Fibroblast of villous mesenchyme (primary cell): ENCODE measurements at regions not wholly inside any gene's neighbourhood (a gene's known extent, or its start where the extent isn't known, plus 50 kb on each side); places are given as distances from the start of the nearest gene placed in this dataset.

Experiments used
- DNase-seq: peaks from one replicate; pipeline ENCODE4 v3.0.0-alpha.2; 2010; ENCODE audit warnings: low read depth
- H3K4me3 ChIP-seq: 2 replicates; pipeline ENCODE4 v1.5.1; 2011; ENCODE audit warnings: low read depth, mild to moderate bottlenecking, low read length
- TF ChIP-seq, protein P1 (sequence below): IDR thresholded peaks from 2 replicates; pipeline ENCODE4 v1.5.1; 2012; ENCODE audit warnings: low read depth, mild to moderate bottlenecking, low read length; ENCODE audit not compliant: insufficient read depth

DNA sequence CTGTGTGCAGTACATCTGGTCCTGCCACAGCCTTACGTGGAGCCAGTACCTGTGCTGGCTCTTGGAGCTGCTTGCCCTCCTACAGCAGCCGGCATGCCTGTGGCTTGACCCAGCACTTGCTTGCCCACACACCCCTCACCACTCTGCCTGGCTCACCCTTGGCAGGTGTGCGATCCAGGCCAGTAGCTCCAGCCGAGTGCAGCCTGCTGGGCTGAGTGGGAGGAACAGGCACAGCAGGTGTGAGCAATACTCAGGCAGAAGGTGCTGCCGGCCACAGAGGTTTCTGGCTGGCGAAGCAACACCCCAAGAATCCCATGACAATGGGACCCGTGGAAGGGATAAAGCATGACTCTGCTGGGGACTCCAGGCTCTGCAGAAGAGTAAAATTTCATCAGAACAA lies 173.5 kb upstream of the ADCY1 start:
- H3K4me3 ChIP-seq, result no peak overlapping the region
- TF ChIP-seq, protein P1, sequence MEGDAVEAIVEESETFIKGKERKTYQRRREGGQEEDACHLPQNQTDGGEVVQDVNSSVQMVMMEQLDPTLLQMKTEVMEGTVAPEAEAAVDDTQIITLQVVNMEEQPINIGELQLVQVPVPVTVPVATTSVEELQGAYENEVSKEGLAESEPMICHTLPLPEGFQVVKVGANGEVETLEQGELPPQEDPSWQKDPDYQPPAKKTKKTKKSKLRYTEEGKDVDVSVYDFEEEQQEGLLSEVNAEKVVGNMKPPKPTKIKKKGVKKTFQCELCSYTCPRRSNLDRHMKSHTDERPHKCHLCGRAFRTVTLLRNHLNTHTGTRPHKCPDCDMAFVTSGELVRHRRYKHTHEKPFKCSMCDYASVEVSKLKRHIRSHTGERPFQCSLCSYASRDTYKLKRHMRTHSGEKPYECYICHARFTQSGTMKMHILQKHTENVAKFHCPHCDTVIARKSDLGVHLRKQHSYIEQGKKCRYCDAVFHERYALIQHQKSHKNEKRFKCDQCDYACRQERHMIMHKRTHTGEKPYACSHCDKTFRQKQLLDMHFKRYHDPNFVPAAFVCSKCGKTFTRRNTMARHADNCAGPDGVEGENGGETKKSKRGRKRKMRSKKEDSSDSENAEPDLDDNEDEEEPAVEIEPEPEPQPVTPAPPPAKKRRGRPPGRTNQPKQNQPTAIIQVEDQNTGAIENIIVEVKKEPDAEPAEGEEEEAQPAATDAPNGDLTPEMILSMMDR, result no peak
- DNase-seq, result no peak

DNA sequence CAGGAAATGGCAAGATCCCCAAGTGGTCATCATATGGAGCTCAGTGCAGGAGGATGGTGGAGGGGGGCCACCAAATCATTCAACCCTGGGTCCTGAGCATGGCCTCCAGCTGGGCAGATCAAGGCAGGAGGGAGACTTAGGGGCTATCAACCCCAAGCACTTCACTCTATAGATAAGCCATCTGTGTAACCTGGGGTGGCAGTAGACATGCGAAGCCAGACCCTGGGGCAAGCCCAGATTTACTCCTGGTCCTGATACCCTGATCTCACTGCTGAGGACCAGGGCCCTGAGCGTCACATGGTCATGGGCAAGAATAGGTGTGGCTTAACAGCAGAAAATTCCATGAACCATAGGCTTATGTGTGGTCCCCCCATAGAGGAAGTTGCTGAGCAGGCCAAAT lies 173.0 kb upstream of the ADCY1 start:
- no peak overlapping the region for H3K4me3 ChIP-seq
- no peak for DNase-seq
- TF ChIP-seq, protein P1, result no peak

DNA sequence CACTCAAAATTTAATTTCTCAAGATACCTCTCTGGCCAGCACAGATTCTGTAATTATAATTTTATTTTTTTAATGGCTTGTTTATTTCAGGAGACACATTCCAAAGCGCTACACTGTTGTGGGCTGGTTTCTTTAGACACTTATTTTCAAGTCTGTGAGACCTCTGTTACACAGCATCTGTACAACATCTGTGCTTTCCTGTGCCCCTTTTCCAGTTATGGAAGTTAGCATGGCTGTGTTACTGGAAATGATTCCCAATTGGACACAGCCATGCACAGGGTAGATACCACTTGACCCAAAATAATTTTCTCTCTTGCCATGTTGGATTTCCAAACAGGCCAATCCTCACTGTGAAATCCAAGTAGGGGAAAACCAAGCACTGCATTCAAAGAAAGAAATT lies 172.3 kb upstream of the ADCY1 start:
- DNase-seq, result peak; percentile 50
- no peak overlapping the region for H3K4me3 ChIP-seq
- TF ChIP-seq, protein P1, result no peak

DNA sequence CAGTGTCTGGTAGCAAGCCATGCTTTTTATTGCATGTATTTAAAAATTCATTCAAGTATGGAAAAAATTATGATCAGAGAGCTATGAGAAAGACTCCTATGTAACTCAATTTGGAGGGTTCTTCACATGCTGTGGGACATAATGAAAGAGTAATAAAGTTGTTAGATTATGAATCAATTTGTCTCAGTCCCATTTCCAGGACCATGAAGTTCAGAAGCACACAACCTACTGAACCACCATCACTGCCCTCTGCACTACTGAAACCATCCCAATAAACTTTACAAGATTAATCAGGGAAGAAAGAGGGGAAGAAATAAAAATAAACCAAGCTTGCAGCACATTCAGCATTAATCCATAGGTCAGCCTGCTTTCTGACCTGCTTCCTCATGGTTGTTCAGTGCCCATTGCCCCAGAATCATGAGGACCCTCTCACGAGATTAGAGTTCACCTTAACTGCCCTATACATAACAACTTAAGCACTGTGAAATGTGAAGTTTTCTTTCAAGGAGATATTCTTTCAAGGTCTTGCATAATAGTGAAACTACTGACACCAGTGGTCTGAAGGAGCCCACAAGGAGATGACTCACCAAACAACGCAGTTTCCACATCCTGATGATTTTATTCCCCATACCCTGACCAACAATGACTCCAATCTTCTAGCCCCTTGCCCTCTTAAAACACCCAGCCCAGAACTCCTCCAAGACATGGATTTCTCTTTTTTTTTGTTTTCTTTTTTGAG lies 171.5 kb upstream of the ADCY1 start:
- no peak overlapping the region for H3K4me3 ChIP-seq
- TF ChIP-seq, protein P1, result no peak
- peak; percentile 83 for DNase-seq

DNA sequence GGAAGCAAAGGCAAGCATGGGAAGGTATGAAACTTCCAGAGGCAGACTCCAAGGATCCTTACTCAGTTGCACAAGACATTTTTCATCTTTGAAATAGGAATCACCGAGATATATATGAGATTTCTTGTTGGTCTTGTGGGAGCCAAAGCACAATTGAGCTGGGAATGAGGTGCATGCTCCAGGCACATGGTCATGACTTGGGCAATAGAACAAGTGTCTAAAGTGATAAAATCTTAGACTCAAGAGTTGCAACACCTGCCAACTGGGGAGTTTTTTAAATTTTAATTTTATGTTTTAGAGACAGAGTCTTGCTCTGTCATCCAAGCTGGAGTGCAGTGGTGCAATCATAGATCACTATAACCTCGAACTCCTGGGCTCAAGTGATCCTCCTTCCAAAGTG lies 169.5 kb upstream of the ADCY1 start:
- no peak overlapping the region for H3K4me3 ChIP-seq
- DNase-seq, result no peak
- TF ChIP-seq, protein P1, result no peak

DNA sequence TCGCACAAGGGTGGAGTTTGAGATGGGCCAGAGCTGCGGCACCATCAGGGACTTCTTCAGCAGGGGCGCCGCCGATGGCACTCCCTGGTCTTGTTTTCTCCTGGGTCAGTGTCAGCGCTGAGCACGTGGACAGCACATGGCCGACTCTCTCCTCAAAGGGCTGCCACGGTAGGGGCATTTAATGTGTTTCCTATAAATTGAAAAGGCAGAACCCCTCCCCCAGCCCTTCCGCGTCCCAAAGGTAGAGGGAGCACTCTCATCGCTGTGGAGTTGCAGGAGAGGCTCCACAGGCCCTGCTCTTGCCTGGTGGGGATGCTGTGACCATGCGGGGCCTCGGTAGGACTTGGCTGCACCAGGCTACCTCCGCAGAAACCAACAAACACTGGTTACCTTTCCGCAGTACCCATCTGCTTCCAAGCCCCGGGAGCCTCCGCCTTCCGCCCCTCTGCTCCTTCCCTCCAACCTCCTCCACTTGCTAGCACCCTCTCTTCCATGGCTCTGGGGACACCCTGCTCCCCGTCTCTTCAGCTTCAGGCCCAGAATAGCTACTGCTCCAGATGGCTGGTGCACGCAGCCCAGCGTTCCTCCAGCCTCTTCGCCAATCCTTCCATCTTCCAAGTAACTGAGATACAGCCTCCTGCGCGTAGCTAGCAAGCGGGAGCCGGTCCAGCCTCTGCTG lies 166.3 kb upstream of the ADCY1 start:
- no peak for DNase-seq
- TF ChIP-seq, protein P1, result peak; percentile 8
- H3K4me3 ChIP-seq, result no peak overlapping the region
